ENCODE measurements at regions not wholly inside any gene's neighbourhood (a gene's known extent, or its start where the extent isn't known, plus 50 kb on each side); places are given as distances from the start of the nearest gene placed in this dataset.

DNA sequence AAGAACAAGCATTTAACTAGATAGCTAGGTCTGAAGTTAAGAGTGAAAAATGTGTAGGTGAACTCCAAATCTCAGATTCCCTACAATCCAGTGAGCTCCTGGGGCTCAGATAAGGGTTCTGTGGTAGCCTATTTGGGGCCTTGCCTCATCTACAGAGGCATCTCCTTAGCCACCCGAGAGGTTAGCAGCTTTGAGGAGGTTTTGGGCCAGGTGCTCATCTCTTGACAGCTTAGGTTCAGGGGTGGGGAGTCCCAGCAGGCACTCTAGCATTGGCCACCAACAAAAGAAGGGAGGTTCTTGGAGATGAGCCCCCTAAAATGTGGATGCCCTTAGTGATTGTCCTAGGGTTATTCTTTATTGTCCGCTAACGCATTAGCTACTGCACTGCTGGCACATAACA is 184.4 kb upstream of the B3GAT1 start:
- TF ChIP-seq, protein P1, sequence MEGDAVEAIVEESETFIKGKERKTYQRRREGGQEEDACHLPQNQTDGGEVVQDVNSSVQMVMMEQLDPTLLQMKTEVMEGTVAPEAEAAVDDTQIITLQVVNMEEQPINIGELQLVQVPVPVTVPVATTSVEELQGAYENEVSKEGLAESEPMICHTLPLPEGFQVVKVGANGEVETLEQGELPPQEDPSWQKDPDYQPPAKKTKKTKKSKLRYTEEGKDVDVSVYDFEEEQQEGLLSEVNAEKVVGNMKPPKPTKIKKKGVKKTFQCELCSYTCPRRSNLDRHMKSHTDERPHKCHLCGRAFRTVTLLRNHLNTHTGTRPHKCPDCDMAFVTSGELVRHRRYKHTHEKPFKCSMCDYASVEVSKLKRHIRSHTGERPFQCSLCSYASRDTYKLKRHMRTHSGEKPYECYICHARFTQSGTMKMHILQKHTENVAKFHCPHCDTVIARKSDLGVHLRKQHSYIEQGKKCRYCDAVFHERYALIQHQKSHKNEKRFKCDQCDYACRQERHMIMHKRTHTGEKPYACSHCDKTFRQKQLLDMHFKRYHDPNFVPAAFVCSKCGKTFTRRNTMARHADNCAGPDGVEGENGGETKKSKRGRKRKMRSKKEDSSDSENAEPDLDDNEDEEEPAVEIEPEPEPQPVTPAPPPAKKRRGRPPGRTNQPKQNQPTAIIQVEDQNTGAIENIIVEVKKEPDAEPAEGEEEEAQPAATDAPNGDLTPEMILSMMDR (IDR thresholded peaks at IDR 0.05 in 4 of 5, conservative IDR thresholded peaks at IDR 0.05 in 1 of 5), result no peak
- no peak for TF ChIP-seq POLR2A (IDR thresholded peaks at IDR 0.05)
